GM13976 (cell line): ENCODE measurements at regions not wholly inside any gene's neighbourhood (a gene's known extent, or its start where the extent isn't known, plus 50 kb on each side); places are given as distances from the start of the nearest gene placed in this dataset.
"Not testable (repeated sequence)": the region's sequence is repeated elsewhere in the genome, so short reads cannot be mapped to it uniquely, and the experiment has no call there.

ENCODE experiments used
- DNase-seq: peaks from one replicate; pipeline ENCODE4 v3.0.0; 2012; ENCODE audit warnings: low spot score
- in situ Hi-C: fragments of 300-500 bp; cut with MboI; formaldehyde crosslinking; loops from one replicate; pipeline ENCODE4 v1.12.0; 2022; ENCODE audit warnings: low sequenced_read_pairs, mixed read lengths, inconsistent platforms; ENCODE audit not compliant: unreplicated experiment
- TF ChIP-seq, protein P1 (sequence below): IDR thresholded peaks from 2 replicates; pipeline ENCODE4 v1.5.1; 2012; ENCODE audit warnings: borderline replicate concordance, mild to moderate bottlenecking; ENCODE audit not compliant: insufficient read depth; ENCODE audit errors: extremely low read depth, missing control alignments, control extremely low read depth

DNA sequence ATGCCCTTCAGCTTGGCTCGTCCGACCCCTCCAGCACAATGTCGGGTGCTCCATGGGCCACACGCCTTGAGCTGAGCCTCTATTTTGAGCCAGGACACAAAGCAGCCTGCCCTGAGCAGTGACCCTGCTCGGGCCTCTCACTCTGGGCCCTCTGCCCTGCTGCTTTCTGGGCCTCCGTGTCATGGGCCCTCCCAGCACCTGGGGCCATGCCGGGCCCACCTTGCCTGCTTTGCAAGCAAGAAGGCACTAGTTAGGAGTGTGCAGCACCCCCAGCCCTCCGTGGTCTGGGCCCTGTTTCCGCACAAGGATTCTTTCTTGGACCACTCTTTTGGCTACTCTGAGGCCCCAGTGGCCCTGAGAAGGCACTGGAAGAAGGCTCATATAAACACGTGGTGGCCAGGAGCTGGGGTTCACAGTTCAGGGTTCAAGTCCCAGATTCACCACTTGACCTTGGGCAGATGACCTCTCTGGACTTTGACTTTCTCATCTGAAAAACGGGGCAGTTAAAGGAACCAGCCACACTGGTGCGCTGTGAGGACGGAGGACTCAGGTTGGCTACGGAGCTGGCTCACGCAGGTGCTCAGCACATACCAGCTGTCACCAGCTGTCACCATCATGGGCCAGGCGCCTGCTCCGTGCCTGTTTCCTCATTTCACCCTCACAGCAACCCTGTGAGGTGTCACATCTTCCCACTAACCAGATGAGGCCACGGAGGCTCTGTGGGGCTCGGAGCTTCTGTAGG, 166.0 kb upstream of the GSE1 start:
- in situ Hi-C loops: no loop called here
- TF ChIP-seq, protein P1, sequence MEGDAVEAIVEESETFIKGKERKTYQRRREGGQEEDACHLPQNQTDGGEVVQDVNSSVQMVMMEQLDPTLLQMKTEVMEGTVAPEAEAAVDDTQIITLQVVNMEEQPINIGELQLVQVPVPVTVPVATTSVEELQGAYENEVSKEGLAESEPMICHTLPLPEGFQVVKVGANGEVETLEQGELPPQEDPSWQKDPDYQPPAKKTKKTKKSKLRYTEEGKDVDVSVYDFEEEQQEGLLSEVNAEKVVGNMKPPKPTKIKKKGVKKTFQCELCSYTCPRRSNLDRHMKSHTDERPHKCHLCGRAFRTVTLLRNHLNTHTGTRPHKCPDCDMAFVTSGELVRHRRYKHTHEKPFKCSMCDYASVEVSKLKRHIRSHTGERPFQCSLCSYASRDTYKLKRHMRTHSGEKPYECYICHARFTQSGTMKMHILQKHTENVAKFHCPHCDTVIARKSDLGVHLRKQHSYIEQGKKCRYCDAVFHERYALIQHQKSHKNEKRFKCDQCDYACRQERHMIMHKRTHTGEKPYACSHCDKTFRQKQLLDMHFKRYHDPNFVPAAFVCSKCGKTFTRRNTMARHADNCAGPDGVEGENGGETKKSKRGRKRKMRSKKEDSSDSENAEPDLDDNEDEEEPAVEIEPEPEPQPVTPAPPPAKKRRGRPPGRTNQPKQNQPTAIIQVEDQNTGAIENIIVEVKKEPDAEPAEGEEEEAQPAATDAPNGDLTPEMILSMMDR: no peak
- DNase-seq: peak; percentile 63

DNA sequence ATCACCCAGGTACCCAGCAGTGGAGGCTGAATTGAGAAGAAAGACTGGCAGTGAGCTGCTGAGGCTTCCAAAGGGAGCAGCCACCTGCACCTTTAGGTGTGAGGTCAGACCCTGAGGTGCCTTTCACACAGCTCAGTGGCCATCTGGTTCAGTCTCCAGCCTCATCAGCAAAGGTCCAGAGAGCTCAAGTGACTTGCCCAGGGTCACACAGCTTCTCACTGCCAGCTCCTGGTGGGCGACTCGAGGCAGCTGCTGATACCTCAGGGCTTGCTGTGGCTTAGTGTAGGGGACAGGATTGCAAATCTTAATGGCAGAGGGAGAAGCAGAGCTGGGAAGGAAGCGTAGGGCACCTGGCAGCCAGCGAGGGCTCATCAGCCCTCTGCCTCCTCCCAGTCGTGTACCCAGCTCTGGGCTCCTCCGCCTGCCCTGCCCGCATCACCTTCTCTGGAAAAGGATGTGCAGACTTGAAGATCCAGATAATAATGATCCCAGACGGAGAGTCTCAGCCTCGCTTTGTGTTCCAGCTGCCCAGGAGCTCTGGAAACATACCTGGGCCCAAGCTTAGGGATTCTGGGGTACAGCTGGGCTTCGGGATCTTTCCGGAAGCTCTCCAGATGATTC, 165.3 kb upstream of the GSE1 start:
- TF ChIP-seq, protein P1: no peak
- in situ Hi-C loops: no loop called here
- DNase-seq: no peak

DNA sequence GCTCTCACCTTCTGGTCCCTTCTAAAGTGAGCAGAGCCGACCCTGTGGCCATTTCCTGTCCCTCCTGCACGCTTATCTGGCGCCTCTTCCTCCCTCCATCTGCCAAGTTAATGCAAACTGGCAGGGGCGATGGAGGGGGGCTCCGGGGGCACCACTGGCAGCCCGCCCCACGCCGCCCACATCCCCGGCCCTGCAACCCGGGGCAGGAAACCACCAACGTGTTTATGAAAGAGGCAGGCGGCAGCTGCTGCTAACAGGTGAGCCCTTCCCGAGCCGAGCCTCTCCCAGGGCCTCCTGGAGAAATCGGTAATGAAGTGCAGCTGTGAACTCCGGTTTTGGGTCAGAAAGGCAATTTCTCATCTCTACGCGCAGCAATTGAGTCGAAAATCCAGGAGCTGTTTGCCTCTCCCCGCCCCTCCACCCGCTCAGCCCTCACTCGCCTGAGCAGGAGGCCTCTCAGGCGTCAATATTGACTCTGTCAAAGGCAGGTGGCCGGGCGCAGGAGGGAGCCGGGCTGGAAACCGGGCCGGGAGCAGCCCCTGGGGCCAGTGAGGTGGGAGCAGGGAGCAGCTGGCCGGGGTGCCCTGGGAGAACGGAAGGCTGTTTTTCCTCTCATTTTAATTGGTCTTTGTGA, 164.4 kb upstream of the GSE1 start:
- TF ChIP-seq, protein P1: no peak
- no peak for DNase-seq
- in situ Hi-C loops: no loop called here

DNA sequence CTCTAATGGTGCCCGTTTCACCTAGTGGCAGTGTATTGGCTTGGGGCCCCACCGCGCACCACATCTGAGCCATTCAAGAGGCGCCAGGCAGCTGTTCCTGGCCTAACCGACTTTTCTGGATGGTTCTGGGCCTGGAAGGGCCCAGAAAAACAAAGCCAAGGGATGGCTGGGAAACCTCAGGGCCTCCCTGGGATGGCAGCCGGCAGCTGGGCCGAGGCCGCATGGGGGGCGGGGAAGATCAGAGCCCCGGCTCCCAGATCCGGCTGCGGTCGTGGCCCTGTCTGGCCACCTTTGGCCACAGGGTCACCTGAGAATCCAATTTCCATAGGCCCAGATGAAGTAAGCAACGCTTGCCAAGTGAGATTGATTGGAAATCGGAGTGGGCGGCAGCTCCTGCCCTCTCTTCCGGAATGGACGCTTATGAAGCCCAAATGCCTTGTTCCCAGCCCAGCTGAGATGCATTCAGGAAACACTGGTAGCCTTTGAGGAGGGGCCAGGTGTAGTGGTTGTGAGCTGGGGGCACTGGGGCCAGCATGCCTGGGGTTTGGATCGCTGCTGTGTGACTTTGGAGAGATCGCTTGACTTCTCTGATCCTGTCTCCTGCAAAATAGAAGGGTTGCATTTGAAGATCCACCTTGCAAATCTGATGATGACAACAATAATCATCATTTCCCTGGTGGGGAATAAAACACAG, 163.8 kb upstream of the GSE1 start:
- no peak for DNase-seq
- TF ChIP-seq, protein P1: no peak
- in situ Hi-C loops: no loop called here

DNA sequence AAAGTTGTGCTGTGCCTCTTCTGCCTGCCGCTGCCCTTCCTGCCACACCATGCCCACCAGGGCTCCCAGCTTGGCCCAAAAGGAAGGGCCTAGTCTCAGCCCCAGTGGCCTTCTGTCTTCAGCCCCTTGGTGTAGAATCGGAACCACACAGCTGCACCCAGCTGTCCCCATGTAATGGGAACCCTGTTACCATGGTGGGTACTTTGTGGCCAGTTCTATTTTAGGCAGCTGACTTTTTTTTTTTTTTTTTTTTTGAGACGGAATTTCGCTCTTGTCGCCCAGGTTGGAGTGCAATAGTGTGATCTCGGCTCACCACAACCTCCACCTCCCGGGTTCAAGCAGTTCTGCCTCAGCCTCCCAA, 163.3 kb upstream of the GSE1 start:
- in situ Hi-C loops: no loop called here
- DNase-seq: no peak

DNA sequence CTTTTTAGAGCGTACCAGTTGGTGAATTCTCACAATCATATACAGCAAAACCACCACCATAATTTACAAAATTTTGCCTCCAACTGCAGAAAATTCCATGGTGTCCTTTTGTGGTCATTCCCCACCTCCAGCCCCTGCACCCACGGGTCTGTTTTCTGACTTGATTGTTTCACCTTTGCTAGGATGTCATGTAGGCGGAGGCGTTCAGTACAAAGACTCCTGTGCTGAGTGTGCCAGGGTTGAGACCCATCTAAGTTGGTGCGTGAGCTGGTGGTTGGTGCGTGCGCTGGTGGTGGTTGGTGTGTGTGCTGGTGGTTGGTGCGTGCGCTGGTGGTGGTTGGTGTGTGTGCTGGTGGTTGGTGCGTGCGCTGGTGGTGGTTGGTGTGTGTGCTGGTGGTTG, 162.0 kb upstream of the GSE1 start:
- in situ Hi-C loops: not testable (repeated sequence)

More for the DNA sequence above, 163.3 kb upstream of the GSE1 start:
- TF ChIP-seq, protein P1: no peak

DNA sequence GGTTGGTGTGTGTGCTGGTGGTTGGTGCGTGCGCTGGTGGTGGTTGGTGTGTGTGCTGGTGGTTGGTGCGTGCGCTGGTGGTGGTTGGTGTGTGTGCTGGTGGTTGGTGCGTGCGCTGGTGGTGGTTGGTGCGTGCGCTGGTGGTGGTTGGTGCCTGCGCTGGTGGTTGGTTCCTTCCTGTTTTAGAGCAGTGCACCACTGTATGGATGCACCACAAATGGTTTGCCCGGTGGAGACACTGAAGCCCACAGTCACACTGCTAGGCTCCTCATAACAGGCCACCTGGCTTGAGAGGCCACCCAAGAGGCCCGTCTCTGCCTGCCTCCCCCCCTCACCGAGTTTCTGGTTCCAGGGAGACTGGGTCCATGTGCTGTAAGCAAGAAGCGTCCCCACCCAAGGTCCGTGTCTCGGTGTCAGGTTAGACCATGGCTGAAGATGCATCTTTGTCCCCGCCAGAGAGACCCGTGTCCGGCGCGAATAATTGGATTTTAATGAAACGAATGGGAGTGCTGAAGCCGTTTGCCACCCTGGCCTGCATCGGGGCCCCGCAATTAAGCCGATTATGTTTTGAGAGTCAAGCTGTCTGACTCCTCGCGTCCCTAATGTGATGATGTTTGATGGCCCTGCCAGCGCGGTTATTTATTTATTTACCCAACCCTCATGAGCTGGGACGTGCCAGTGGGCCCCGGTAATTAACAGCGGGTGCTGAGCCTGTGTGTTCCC, 161.3 kb upstream of the GSE1 start:
- no peak for DNase-seq
- TF ChIP-seq, protein P1: no peak
- in situ Hi-C loops: no loop called here

More for the DNA sequence above, 162.0 kb upstream of the GSE1 start:
- DNase-seq: not testable (repeated sequence)
